Suppressor macrophage treated with lipopolysaccharide for 4 hours (primary cell): ENCODE measurements at regions not wholly inside any gene's neighbourhood (a gene's known extent, or its start where the extent isn't known, plus 50 kb on each side); places are given as distances from the start of the nearest gene placed in this dataset.

Source experiments
- DNase-seq: peaks from one replicate; pipeline ENCODE4 v3.0.0-alpha.2; 2020

DNA sequence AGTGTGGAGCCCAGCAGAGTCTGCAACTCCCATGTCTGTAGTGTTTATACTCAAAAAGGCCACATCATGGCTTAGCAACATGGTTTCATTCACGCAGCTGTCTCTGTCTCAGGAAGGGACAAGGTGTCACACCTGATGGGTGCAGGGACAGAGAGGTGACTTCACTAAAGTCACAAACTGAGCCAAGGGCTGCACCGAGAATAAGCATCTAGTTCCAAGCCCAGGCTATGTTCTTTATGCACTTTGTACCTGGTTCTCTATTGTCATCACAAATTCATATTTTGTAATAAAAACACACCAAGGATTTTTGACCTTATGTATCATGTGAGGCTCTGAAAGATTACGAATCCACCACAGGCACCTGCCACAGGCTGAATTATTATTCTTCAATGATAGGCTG is 64.9 kb upstream of the STK32A start:
- DNase-seq, result no peak

DNA sequence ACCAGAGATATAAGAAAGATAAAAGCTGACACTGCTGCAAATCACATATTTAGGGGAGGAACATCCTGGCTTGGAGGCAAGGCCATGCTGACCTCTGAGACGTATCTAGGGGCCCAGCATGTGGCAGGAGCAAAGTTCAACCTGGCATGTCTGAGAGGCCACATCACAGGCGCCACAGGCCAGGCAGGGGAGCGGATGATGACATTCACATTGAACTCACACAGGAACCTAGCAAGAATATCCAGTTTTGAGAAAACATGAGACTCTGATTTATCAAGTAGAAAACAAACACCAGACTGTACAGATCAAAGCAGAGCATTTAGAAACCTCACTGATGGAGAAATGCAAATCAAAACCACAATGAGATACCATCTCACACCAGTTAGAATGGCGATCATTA is 64.2 kb upstream of the STK32A start:
- DNase-seq, result no peak

DNA sequence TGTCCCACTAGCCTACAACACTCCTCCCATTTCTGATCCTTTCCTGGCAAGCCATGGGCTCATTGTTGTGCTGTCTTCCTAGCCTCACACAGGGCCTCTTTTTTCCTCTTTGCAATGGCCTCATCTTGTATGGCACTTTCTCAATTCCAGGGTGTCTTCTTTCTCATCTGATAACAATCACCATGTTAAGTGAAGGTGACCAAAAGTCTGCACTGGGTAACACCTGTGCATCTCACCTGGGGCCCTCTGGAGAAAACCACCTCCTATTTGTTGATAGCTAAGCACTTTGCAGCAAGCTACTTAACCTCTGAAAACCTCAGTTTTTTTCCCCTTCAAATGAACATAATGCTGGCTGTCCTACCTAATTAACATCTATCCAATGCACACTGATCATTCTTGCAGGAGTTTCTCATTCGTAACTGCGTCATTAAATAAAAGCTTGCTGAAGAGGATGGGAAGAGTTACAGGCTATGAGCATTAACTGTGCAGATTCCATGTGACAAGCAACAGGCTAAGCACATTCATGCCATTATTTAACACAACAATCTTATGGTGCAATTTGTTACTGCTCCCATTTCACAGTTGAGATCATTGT is 60.1 kb upstream of the STK32A start:
- no peak for DNase-seq

DNA sequence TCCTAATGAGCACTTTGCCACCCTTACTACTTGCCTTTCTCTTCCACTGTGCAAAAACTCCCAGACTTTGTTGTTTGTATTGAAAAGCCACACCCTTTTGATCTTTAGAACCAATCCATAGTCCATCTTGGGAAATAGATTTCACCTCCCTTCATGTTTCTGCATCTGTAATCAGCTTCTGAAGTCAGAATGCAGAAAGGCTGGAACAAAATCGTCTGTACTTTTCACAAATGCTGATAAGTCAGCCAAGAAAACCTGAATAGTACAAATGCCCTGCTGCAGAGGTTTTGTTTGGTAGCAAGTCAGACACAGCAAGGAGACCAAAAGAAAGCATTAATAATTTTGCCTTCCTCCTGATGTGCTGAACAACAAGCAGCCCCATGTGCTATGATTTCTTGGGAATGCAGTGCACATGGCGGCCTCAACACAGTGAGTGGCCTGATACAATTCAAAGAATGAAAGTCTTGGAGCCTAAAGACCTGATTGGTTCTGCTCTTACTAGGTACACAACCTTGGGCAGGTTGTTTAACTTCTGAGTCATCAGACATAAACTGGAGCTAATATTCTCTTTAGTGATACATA is 59.2 kb upstream of the STK32A start:
- DNase-seq, result no peak

DNA sequence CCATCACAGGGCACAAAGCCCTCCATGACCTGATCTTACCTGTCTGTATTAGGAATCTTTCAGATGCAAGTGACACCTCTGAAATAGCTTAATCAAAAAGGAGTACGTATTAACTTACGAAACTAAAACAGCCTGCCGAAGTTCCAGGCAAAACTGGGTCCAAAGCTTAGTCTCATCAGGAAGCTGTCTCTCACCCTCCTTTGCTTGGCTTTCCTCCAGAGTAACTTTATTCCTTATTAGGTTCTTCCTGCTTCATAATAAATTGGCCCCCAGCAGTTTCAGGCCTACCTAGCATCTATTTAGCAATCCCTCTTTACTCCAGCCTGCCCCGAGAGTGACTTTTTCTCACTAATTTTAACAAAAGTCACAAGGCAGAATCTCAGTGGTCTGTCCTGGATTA is 58.4 kb upstream of the STK32A start:
- DNase-seq, result no peak

DNA sequence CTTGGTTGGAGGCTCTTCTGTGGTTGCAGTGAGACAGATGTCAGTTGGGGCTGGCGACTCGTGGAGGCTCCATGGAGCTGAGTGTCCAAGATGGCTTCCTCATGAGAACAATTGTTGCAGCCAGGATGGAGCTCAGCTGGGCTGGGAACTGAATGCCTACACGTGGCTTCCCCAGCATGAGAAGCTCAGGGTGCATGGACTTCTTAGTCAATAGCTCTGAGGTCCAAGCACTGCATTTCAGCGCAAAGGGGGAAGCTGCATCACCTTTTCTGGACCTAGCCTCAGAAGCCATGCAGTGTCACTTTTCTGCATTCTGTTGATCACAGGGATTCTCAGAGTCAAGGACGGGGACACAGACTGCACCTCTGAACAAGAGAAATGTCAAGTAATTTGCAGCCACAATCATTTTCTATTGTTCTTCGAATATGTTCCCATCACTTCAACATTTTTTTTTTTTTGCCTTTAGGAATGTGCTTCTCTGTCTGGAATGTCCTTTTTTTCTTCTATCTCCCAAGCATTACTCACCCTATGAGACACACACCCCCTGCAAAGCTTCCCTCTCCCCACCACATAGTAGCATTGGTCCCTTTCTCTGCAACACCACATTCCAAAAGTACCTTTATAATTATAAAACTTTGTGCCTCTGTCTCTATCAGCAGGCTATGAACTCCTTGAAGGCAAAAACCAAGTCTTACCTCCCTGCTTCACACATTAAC is 57.5 kb upstream of the STK32A start:
- no peak for DNase-seq

DNA sequence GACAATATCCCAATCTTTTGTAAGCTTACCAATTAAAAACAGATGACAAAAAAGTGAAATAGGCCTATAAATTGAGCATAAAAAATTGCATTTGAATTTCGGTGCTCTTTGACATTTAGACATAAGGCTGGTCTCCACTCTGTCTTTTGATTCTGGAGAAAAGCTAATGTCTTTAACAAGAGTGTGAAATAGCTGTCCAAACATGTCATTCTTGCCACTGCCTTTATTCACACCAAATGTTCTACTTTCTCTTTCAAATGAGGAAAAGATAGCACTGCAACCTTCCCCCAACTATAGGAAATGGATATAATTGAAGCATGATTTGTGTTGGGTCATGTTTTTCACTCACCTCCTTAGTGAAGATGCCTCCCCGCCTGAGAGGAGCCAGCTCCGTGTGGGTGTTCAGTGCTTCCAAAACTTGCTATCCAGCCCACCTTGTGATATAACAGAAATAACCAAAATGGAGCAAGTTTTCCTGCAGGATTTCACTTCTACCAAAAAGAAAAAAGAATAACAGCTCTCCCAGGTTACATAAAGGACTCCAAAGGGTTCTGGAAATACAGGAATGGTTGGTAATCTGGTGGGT is 55.2 kb upstream of the STK32A start:
- DNase-seq, result no peak

DNA sequence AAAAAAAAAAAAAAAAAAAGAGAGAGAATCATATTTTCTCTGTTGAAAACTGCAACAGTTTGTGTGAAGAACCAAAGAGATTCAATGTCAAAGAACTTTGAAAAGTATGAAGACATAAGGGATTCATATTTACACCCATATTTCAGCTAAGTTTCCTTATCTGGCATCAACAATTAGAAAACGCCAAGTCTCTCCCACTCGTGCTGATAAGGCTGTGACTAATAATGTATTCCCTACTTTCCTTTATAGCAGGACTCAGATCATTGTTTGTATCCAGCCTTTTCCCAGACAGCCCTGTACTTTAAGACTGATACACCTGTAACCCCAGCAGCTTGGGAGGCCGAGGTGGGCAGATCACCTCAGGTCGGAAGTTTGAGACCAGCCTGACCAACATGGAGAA is 54.1 kb upstream of the STK32A start:
- DNase-seq, result no peak
